D341Med (cell line): ENCODE measurements at regions not wholly inside any gene's neighbourhood (a gene's known extent, or its start where the extent isn't known, plus 50 kb on each side); places are given as distances from the start of the nearest gene placed in this dataset.

Experiments used
- DNase-seq: peaks from one replicate; pipeline ENCODE4 v3.0.0; 2012; ENCODE audit warnings: low spot score

GRCh38 chr7:81648716-81649115 is 121.1 kb downstream of the HGF start:
- no peak for DNase-seq

GRCh38 chr7:81645435-81645834 is 124.4 kb downstream of the HGF start:
- DNase-seq = no peak

- DNase-seq = no peak
Measured at GRCh38 chr7:81641873-81642272, 128.0 kb downstream of the HGF start.

GRCh38 chr7:81638198-81638597 is 131.6 kb downstream of the HGF start:
- DNase-seq = no peak

GRCh38 chr7:81637534-81637933 is 132.3 kb downstream of the HGF start:
- DNase-seq = no peak

GRCh38 chr7:81632418-81632817 is 137.4 kb downstream of the HGF start:
- DNase-seq = no peak

- DNase-seq = no peak
Measured at GRCh38 chr7:81630600-81630999, 139.2 kb downstream of the HGF start.

- DNase-seq = no peak
Measured at GRCh38 chr7:81629702-81630101, 140.1 kb downstream of the HGF start.

GRCh38 chr7:81628951-81629350 is 140.9 kb downstream of the HGF start:
- no peak for DNase-seq

- no peak for DNase-seq
Measured at GRCh38 chr7:81627536-81628287, 142.1 kb downstream of the HGF start.

- no peak for DNase-seq
Measured at GRCh38 chr7:81626008-81626407, 143.8 kb downstream of the HGF start.

GRCh38 chr7:81624650-81625631 is 144.9 kb downstream of the HGF start:
- no peak for DNase-seq

- DNase-seq = no peak
Measured at GRCh38 chr7:81624021-81624592, 145.7 kb downstream of the HGF start.

GRCh38 chr7:81623251-81623855 is 146.5 kb downstream of the HGF start:
- DNase-seq = no peak

- no peak for DNase-seq
Measured at GRCh38 chr7:81621893-81622292, 148.0 kb downstream of the HGF start.

- no peak for DNase-seq
Measured at GRCh38 chr7:81618396-81619014, 151.3 kb downstream of the HGF start.

GRCh38 chr7:81616951-81617350 is 152.9 kb downstream of the HGF start:
- DNase-seq = no peak

GRCh38 chr7:81611805-81612204 is 158.0 kb downstream of the HGF start:
- DNase-seq = no peak

GRCh38 chr7:81611040-81611439 is 158.8 kb downstream of the HGF start:
- peak; percentile 15 for DNase-seq

GRCh38 chr7:81608748-81609382 is 161.0 kb downstream of the HGF start:
- DNase-seq = no peak

- no peak for DNase-seq
Measured at GRCh38 chr7:81607987-81608386, 161.9 kb downstream of the HGF start.
